Astrocyte of the spinal cord (primary cell): ENCODE measurements at regions not wholly inside any gene's neighbourhood (a gene's known extent, or its start where the extent isn't known, plus 50 kb on each side); places are given as distances from the start of the nearest gene placed in this dataset.

Experiments used
- DNase-seq: peaks from one replicate; pipeline ENCODE4 v3.0.0; 2011; ENCODE audit warnings: low read depth, low spot score
- H3K4me3 ChIP-seq: 2 replicates; pipeline ENCODE4 v1.5.1; 2011; ENCODE audit warnings: low read depth, mild to moderate bottlenecking, low read length, moderate library complexity
- CTCF ChIP-seq: IDR thresholded peaks from 2 replicates; pipeline ENCODE4 v1.5.1; 2012; ENCODE audit warnings: low read depth, mild to moderate bottlenecking, low read length, inconsistent platforms
- in situ Hi-C: cut with HindIII; loops from 2 replicates; pipeline ENCODE4 v1.10.0; 2017; ENCODE audit warnings: low sequenced_read_pairs

- in situ Hi-C loops, result no loop called here
- H3K4me3 ChIP-seq, result no peak overlapping the region
- no peak for TF ChIP-seq CTCF
- no peak for DNase-seq
Observed at GRCh38 chr1:114235281-114235680, 81.6 kb upstream of the SYT6 start.

GRCh38 chr1:114234408-114235124 lies 80.9 kb upstream of the SYT6 start:
- TF ChIP-seq CTCF, result no peak
- DNase-seq, result no peak
- in situ Hi-C loops, result no loop called here
- no peak overlapping the region for H3K4me3 ChIP-seq

GRCh38 chr1:114232691-114233090 lies 79.0 kb upstream of the SYT6 start:
- no peak overlapping the region for H3K4me3 ChIP-seq
- no peak for TF ChIP-seq CTCF
- DNase-seq, result no peak
- in situ Hi-C loops, result no loop called here

- no peak for TF ChIP-seq CTCF
- in situ Hi-C loops, result no loop called here
- no peak for DNase-seq
- H3K4me3 ChIP-seq, result no peak overlapping the region
Observed at GRCh38 chr1:114231301-114231700, 77.6 kb upstream of the SYT6 start.

GRCh38 chr1:114229368-114229767 lies 75.7 kb upstream of the SYT6 start:
- no peak for DNase-seq
- in situ Hi-C loops, result no loop called here
- TF ChIP-seq CTCF, result no peak
- H3K4me3 ChIP-seq, result no peak overlapping the region

GRCh38 chr1:114227059-114227458 lies 73.4 kb upstream of the SYT6 start:
- in situ Hi-C loops, result no loop called here
- no peak for TF ChIP-seq CTCF
- H3K4me3 ChIP-seq, result no peak overlapping the region
- DNase-seq, result no peak
